H1 (cell line): ENCODE measurements at regions not wholly inside any gene's neighbourhood (a gene's known extent, or its start where the extent isn't known, plus 50 kb on each side); places are given as distances from the start of the nearest gene placed in this dataset.

ENCODE experiments used
- CBX8 ChIP-seq: fragments of 300-800, 300-1000 bp; sonication (generic); IDR thresholded peaks from 2 replicates; pipeline ENCODE4 v1.7.1; 2016; ENCODE audit warnings: low read depth, low read length, borderline replicate concordance
- EP300 ChIP-seq, 2 experiments: IDR thresholded peaks; 1 replicate in 1 of 2; 2 replicates in 1 of 2; pipeline ENCODE4 v1.6.1; 2011 to 2012; ENCODE audit warnings: low read depth in 2 of 2, low read length in 2 of 2, mild to moderate bottlenecking in 2 of 2, borderline replicate concordance in 1 of 2, inconsistent platforms in 1 of 2, moderate library complexity in 1 of 2
- HDAC2 ChIP-seq, 2 experiments: fragments of 300-600 bp in 1 of 2; sonication (generic) in 1 of 2; IDR thresholded peaks; 2 replicates each; pipeline ENCODE4 v1.6.1; 2011 to 2012; ENCODE audit warnings: low read depth in 2 of 2, low read length in 2 of 2, mild to moderate bottlenecking in 2 of 2, moderate library complexity in 2 of 2, borderline replicate concordance in 1 of 2, inconsistent platforms in 1 of 2
- MAX ChIP-seq: IDR thresholded peaks from 2 replicates; pipeline ENCODE4 v1.6.1; 2012; ENCODE audit warnings: inconsistent platforms
- RAD21 ChIP-seq, 2 experiments: IDR thresholded peaks in 1 of 2; conservative IDR thresholded peaks in 1 of 2; 2 replicates each; pipeline ENCODE4 v1.6.1; 2011; ENCODE audit warnings: low read depth in 2 of 2, low read length in 2 of 2, improper control_type of control experiment in 1 of 2, inconsistent platforms in 1 of 2, mild to moderate bottlenecking in 1 of 2, moderate library complexity in 1 of 2
- SAP30 ChIP-seq: fragments of 300-600 bp; sonication (generic); IDR thresholded peaks from 2 replicates; pipeline ENCODE4 v1.7.1; 2012; ENCODE audit warnings: low read length, moderate library complexity, mild to moderate bottlenecking, inconsistent platforms; ENCODE audit not compliant: insufficient read depth, insufficient replicate concordance
- SIX5 ChIP-seq: IDR thresholded peaks from 2 replicates; pipeline ENCODE4 v1.6.1; 2011; ENCODE audit warnings: mild to moderate bottlenecking, low read depth, low read length

GRCh38 chr3:130823241-130823884, 70.5 kb upstream of the ATP2C1 start (continued):
- TF ChIP-seq HDAC2 (IDR thresholded peaks at IDR 0.05; ENCODE audit: borderline replicate concordance in 1 of 2, low read depth in 2 of 2, low read length in 2 of 2) (no peak), MAX (no peak), CBX8 (no peak), SAP30 (no peak), SIX5 (no peak), RAD21 (IDR thresholded peaks at IDR 0.05 in 1 of 2, conservative IDR thresholded peaks at IDR 0.05 in 1 of 2; ENCODE audit: low read depth in 2 of 2, low read length in 2 of 2) (no peak), EP300 (IDR thresholded peaks at IDR 0.05; ENCODE audit: borderline replicate concordance in 1 of 2, low read depth in 2 of 2, low read length in 2 of 2) (no peak)
